ENCODE measurements at regions not wholly inside any gene's neighbourhood (a gene's known extent, or its start where the extent isn't known, plus 50 kb on each side); places are given as distances from the start of the nearest gene placed in this dataset.

- no peak for DNase-seq (ENCODE audit: low spot score)
Observed at GRCh38 chr2:145138626-145139025, 618.7 kb upstream of the ZEB2 start.

DNA sequence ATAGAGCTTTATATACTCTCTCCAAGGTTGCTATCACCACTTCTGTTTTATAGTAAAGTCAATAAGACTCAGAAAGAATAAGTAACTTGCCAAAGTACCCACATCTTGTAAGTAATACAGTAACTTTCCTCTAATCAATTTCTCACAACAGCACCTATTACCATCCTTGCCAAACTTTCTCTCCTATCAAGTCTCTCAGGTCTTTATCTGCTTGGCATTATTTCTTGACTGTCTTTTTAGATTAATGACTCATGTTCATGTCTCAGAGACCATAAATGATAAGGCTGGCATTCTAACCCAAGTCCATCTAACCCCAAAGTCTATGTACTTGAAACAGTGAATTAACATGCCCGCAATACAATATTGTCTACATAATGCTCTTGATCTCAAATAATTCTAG lies 618.0 kb upstream of the ZEB2 start:
- no peak for DNase-seq (ENCODE audit: low spot score)

DNA sequence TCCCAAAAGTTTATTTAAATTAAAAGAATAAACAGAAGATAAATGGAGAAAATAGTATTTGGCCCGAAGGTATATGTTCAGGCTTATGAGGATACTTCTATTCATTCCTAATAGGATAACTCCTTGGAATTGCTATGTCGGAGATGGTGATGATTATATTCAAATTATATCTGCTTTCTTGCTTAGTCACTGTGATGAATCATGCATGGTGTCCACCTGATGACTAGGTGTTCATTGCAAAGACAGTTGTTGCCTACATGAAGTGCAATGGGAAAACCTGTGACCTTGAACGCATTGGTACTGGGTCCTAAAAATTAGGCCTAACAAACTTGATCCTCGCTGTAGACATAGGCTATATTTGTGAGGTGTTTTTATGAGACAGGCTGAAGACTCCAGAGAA lies 617.3 kb upstream of the ZEB2 start:
- DNase-seq (ENCODE audit: low spot score) = no peak

DNA sequence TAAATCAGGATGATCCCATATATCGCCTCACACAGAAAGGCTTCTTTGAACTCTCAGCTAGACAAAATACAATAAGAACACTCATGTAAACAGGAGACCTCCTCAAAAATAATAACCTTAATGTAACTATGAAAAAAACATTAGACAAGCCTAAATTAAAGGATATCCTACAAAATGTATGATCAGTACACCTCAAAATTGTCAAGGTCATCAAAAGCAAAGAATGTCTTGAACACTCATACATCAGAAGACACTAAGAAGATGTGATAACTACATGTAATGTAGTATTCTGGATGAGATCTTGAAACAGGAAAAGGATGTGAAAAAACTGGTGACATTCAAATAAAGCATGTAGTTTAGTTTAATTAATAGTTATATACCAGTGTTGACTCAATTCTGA lies 616.8 kb upstream of the ZEB2 start:
- no peak for DNase-seq (ENCODE audit: low spot score)

GRCh38 chr2:145126146-145126545 lies 606.2 kb upstream of the ZEB2 start:
- no peak for DNase-seq (ENCODE audit: low spot score)

GRCh38 chr2:145124085-145124484 lies 604.2 kb upstream of the ZEB2 start:
- DNase-seq (ENCODE audit: low spot score) = no peak

DNA sequence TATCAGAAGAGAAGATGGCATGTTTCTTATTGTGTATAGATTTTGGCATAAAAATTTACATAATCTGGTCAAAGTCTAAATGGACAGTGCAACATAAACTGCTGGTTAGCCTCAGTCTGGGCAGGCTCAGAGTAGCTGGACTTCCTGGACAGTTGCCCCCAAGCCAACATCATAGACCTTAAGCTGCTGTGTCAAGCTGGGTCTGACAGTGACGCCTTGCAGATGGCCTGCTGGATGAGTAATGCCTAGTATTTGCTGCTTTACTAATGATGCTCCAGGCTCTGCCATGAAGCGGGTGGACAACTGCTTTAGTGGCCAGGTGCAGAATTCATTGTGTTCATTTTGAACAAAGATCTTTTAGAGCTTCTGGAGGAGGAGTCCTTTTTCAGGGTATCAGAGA lies 603.7 kb upstream of the ZEB2 start:
- no peak for DNase-seq (ENCODE audit: low spot score)

DNA sequence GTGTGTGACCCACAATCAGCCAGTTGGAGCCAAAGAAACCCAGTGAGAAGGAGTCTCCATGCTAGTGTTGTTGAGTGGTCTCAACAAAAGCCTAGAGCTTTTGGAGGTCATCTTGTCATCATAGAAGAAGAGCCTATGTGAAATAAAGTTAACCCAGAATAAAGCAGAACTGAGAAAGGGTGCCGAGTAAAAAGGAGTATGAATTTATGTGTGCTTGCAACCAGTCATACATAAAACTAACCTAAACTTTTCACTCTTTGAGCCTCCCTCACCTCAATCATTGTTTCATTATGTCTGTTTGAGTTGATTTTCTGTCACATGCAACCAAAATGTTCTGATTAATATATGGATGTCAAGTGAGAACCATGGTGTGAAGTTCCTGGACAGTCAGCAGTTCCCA lies 599.3 kb upstream of the ZEB2 start:
- DNase-seq (ENCODE audit: low spot score) = no peak

DNA sequence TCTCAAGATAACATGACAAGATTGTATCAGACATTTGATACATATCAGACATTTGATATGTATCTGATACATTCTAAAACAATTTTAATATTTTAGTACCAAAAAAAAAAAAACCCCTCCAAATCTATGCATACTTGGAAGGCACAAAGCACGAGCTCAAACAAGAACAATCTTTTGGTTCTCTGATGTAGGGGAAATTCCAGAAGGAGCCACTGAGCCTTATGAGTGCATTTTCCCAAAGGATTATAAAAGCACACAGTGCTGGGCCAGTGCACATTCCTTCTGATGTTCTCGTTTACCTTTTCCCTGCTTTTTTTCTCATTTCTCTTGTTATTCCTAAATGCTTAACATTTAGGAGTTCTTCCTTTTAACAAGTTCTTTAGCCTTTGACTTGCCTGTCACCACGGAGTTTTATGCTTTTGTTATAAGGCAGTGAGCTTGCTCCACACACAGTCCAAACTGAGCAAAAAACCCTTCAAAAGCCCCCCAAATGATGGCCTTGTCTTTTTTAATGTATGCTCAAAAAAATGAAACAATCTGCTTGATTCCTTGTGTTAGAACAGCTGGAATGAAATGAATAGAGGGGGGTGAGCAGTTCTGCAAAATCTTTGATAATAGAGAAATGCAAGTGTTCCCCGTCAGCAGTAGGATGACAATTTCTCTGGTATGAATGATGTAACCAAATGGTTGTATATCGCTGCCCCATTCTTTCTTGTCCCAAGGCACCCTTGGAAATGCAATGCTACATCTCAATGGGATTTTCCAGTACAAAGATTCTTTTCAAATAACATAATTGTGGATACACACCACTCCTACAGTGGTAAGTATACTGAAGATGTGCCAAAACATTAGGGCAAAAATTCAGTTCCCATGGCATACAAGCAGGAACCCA lies 597.2 kb upstream of the ZEB2 start:
- no peak for DNase-seq (ENCODE audit: low spot score)

DNA sequence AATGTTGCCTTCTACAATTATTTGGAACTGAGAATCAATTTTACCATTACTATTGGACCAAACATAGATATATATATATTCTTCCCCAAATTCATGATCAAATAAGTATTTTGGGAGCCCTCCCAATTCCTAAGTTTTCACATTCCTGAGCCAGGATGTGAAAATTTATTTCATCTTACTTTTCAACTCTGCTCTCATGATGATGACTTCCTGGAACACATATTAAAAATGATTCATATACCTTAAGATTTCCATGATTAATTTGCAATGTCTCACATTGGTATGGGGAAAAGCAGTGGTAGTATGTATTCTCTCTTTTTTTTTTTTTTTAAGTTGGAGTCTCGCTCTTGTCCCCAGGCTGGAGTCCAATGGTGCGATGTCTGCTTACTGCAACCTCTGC lies 596.1 kb upstream of the ZEB2 start:
- no peak for DNase-seq (ENCODE audit: low spot score)

- no peak for DNase-seq (ENCODE audit: low spot score)
Observed at GRCh38 chr2:145114726-145115125, 594.8 kb upstream of the ZEB2 start.

GRCh38 chr2:145112467-145112866 lies 592.5 kb upstream of the ZEB2 start:
- no peak for DNase-seq (ENCODE audit: low spot score)

DNA sequence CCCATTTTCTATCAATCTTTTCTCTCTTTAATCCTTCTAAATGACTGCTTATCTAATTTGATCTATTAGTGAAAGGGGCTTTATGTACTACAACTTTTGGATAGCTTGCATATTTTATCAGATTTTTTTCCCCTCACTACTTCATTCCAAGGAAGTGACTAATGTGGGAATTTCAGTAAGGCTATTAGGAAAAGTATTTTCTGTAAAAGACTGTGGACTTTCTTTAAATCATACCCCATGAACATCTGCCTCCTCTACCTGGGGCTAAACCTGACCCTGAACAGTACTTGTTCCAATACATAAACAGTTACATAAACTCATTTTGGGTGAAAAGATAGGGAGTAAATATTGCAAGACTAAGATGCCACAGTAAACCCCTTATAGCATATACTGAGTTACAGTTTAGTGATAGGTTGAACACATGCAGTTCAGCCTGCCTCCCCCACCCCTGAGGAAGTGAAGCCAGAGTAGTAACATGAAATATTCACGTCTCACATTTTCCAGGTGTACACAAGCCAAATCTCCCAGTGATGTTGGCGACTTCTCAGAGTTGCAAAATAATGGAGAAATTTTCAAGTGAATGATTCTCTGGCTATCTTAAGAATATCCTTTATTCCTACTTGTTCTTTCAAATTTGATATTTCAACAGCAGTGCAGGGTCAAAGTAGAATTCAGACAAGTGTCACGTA lies 590.9 kb upstream of the ZEB2 start:
- no peak for DNase-seq (ENCODE audit: low spot score)

GRCh38 chr2:145108959-145109710 lies 589.2 kb upstream of the ZEB2 start:
- no peak for DNase-seq (ENCODE audit: low spot score)

DNA sequence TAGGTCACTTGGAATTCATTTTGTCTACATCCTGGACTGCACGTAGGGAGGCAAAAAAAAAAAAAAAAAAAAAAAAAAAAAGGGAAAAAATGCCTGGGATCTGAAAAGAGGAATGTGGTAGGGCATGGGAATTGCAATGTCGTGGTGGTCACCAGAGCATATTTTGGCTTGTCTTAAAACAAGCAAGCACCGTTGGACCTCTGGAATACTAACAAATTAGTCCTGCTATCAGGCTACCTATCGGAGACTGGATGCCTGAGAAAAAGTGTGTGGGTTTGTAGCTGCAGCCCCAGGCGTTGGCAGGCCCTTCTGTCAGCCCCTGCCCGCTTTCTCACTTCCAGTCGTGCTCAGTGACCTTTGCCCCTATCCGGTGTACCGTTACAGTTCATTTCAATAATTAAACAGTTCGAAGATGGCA lies 588.5 kb upstream of the ZEB2 start:
- no peak for DNase-seq (ENCODE audit: low spot score)

GRCh38 chr2:145106293-145106692 lies 586.4 kb upstream of the ZEB2 start:
- DNase-seq (ENCODE audit: low spot score) = no peak

GRCh38 chr2:145102706-145103105 lies 582.8 kb upstream of the ZEB2 start:
- DNase-seq (ENCODE audit: low spot score) = no peak

DNA sequence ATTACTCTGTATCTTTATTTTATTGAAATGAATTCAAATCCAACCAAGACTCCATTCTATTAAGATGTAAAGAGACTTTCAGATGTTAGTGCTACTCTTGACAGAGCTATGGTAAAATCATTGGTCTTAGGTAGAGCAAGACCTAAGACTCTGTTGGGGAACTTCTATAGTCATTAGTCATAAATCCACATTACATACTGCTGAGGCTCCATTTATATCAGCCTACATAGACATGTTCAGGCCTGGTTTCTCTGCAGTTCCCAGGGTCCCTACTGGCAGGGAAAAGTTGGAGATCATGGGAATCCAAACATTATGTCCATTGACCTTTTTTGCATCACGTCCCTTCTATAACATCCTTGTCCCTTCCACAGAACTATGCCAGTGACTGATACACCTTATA lies 580.4 kb upstream of the ZEB2 start:
- DNase-seq (ENCODE audit: low spot score) = no peak

DNA sequence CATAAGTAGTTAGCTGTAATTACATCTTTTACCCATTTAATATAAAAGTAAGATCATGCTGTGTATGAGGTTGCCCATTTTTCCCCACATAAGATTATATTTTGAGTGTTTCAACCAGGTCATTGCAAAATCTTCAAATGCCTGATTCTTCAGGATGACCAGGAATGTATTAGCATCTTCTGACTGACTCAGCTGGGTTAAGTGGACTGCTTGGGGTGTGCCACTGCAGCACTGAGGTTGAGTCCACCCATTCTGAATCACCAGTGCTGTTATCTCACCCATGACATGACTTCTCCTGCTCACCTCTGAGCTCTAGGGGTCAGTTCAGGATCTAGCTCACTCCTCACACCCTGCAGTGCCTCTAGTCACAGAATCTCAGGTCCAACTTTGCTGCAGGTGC lies 576.7 kb upstream of the ZEB2 start:
- DNase-seq (ENCODE audit: low spot score) = no peak

DNA sequence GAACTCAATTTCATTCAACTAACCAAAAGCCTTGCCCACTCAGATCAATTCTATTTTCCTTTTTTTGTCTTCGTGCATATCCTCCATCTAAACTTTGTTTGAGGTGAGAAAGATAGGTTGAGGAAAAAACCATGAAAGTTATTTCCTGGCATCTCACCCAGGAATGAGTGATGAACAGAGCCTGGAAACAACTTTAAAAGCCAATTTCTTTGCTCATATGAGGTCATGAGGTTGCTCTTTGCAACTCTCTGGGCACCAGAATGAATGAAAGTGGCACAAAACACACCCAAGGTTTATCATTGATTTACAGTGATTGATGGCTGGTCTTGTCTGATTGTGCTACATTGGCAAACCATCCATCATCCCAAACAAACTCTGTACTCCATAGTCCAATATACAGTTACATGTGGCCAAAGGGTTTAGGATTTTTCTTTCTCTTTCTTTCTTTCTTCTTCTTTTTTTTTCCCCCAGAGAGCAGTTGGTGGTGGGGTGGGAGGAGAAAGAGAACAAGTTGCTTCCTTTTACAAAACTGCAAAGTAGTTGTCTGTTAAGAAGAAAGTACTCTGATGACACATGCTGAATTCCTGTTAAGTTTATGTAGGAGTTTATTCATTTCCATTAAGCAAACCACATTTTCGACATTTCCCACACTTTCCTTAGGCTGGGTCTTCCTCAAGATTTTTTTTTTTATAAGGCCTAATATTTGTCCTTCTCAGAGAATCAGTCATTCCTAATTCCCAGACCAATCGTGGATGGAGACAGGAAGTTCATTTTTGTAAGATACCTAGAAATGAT lies 575.9 kb upstream of the ZEB2 start:
- no peak for DNase-seq (ENCODE audit: low spot score)

GRCh38 chr2:145094370-145094769 lies 574.5 kb upstream of the ZEB2 start:
- DNase-seq (ENCODE audit: low spot score) = no peak

- DNase-seq (ENCODE audit: low spot score) = no peak
Observed at GRCh38 chr2:145091967-145092366, 572.0 kb upstream of the ZEB2 start.

Data from hematopoietic multipotent progenitor cell treated with erythropoietin and hydrocortisone succinate and interleukin-3 and kit ligand, for 15 days (in vitro differentiated cells).